ENCODE measurements at regions not wholly inside any gene's neighbourhood (a gene's known extent, or its start where the extent isn't known, plus 50 kb on each side); places are given as distances from the start of the nearest gene placed in this dataset.

- Histone ChIP-seq H3K4me1 (no peaks in the 10 kb centered on the region), H3K4me3 (no peak overlapping the region), H3K9me3 (no peaks in the 10 kb centered on the region), H3K27ac (no peak overlapping the region), H3K4me2 (no peak overlapping the region)
- DNase-seq (ENCODE audit: low read depth in 1 of 2, low spot score in 1 of 2) = no peak
- FAIRE-seq = no peak
- ChIA-PET POLR2A (no interaction called here), CTCF (no interaction called here)
- 33% methylated on average over 1 of the region's 1 CpG for WGBS (ENCODE audit: missing lambda C conversion rate)
- no peak for TF ChIP-seq EHF (CRISPR knock-in tag; IDR thresholded peaks at IDR 0.05)
- TF ChIP-seq CBX2 (IDR thresholded peaks at IDR 0.05; ENCODE audit: borderline replicate concordance, low read depth) = no peak
- TF ChIP-seq EP300 (IDR thresholded peaks at IDR 0.05) = no peak
- no peak for TF ChIP-seq RCOR1 (IDR thresholded peaks at IDR 0.05; ENCODE audit: low read depth, low read length)
- no peak for TF ChIP-seq MAFK (IDR thresholded peaks at IDR 0.05; ENCODE audit: partially characterized antibody)
- no peak for TF ChIP-seq MYC (IDR thresholded peaks at IDR 0.05; ENCODE audit: borderline replicate concordance, low read length)
- TF ChIP-seq BHLHE40 (IDR thresholded peaks at IDR 0.05; ENCODE audit: low read depth, low read length) = no peak
- ATAC-seq = no peak
Measured at GRCh38 chr5:115736690-115737005, 79.8 kb downstream of the CDO1 start.

GRCh38 chr5:115736004-115736689 lies 80.3 kb downstream of the CDO1 start:
- no peak overlapping the region for H3K4me3 ChIP-seq
- no peak overlapping the region for H3K27ac ChIP-seq
- H3K9me3 ChIP-seq = no peaks in the 10 kb centered on the region
- CTCF ChIA-PET = no interaction called here
- no peak for DNase-seq (ENCODE audit: low read depth in 1 of 2, low spot score in 1 of 2)
- H3K4me2 ChIP-seq = no peak overlapping the region
- H3K4me1 ChIP-seq = no peaks in the 10 kb centered on the region
- FAIRE-seq = no peak
- POLR2A ChIA-PET = no interaction called here
- 39% methylated on average over 3 of the region's 3 CpGs for WGBS (ENCODE audit: missing lambda C conversion rate)
- no peak for ATAC-seq
- TF ChIP-seq HDAC2 (IDR thresholded peaks at IDR 0.05) = no peak
- no peak for TF ChIP-seq CBX8 (IDR thresholded peaks at IDR 0.05)
- TF ChIP-seq MAFK (IDR thresholded peaks at IDR 0.05; ENCODE audit: partially characterized antibody) = no peak
- no peak for TF ChIP-seq FOSB (CRISPR knock-in tag; IDR thresholded peaks at IDR 0.05)
- no peak for TF ChIP-seq RNF2 (IDR thresholded peaks at IDR 0.05; ENCODE audit: borderline replicate concordance, low read depth)
- TF ChIP-seq BCL3 (IDR thresholded peaks at IDR 0.05) = no peak
- no peak for TF ChIP-seq ZC3H11A (IDR thresholded peaks at IDR 0.05)
- no peak for TF ChIP-seq USF2 (IDR thresholded peaks at IDR 0.05)
- TF ChIP-seq GATA3 (IDR thresholded peaks at IDR 0.05; ENCODE audit: borderline replicate concordance) = no peak
- no peak for TF ChIP-seq KDM1A (IDR thresholded peaks at IDR 0.05; ENCODE audit: low read depth)
- TF ChIP-seq RCOR1 (IDR thresholded peaks at IDR 0.05; ENCODE audit: low read depth, low read length) = no peak
- TF ChIP-seq HMGXB4 (CRISPR knock-in tag; IDR thresholded peaks at IDR 0.05; ENCODE audit: borderline replicate concordance) = no peak
- no peak for TF ChIP-seq JUNB (IDR thresholded peaks at IDR 0.05)
- TF ChIP-seq EP300 (IDR thresholded peaks at IDR 0.05) = no peak

GRCh38 chr5:115735108-115735998 lies 81.1 kb downstream of the CDO1 start:
- WGBS (ENCODE audit: missing lambda C conversion rate) = 47% methylated on average over 7 of the region's 7 CpGs
- CTCF ChIA-PET = no interaction called here
- Histone ChIP-seq H3K4me2 (no peak overlapping the region), H3K4me3 (no peak overlapping the region), H3K9me3 (no peaks in the 10 kb centered on the region), H3K4me1 (no peaks in the 10 kb centered on the region), H3K27ac (no peak overlapping the region)
- POLR2A ChIA-PET = no interaction called here
- no peak for DNase-seq (ENCODE audit: low read depth in 1 of 2, low spot score in 1 of 2)
- no peak for ATAC-seq
- TF ChIP-seq HOXA7 (CRISPR knock-in tag; IDR thresholded peaks at IDR 0.05) = no peak
- TF ChIP-seq FOSL2 (IDR thresholded peaks at IDR 0.05) = no peak
- TF ChIP-seq FOSL2 (CRISPR knock-in tag; IDR thresholded peaks at IDR 0.05) = no peak
- no peak for TF ChIP-seq ATOH8 (CRISPR knock-in tag; IDR thresholded peaks at IDR 0.05; ENCODE audit: low read depth)
- no peak for TF ChIP-seq E2F6 (IDR thresholded peaks at IDR 0.05; ENCODE audit: borderline replicate concordance, low read depth)
- TF ChIP-seq MAZ (IDR thresholded peaks at IDR 0.05; ENCODE audit: borderline replicate concordance, low read depth, low read length) = no peak
- FAIRE-seq = no peak
